ENCODE measurements at regions not wholly inside any gene's neighbourhood (a gene's known extent, or its start where the extent isn't known, plus 50 kb on each side); places are given as distances from the start of the nearest gene placed in this dataset.

GRCh38 chr6:92635553-92636153 lies 783.7 kb downstream of the EPHA7 start:
- Histone ChIP-seq H3K9ac (ENCODE audit: low read length) (no peak overlapping the region), H2AFZ (ENCODE audit: low read depth, low read length) (no peak overlapping the region), H3K36me3 (ENCODE audit: insufficient read depth, low read length) (no peaks in the 10 kb centered on the region), H3K4me2 (ENCODE audit: low read length) (no peak overlapping the region), H3K79me2 (replicated peaks; ENCODE audit: insufficient read depth, low read length) (no peaks in the 10 kb centered on the region), H3K27me3 (ENCODE audit: insufficient read depth, low read depth, low read length) (no peaks in the 10 kb centered on the region), H3F3A (ENCODE audit: insufficient read depth, low read length, poor library complexity, severe bottlenecking) (no peaks in the 10 kb centered on the region), H3K4me3 (ENCODE audit: low read length) (no peak overlapping the region), H3K9me2 (ENCODE audit: insufficient read depth, low read length) (no peaks in the 10 kb centered on the region), H3K27ac (ENCODE audit: low read length) (no peak overlapping the region), H3K9me3 (ENCODE audit: low read length) (no peaks in the 10 kb centered on the region), H4K20me1 (ENCODE audit: insufficient read depth) (no peaks in the 10 kb centered on the region)
- peak; percentile 40 for TF ChIP-seq RAD21 (conservative IDR thresholded peaks at IDR 0.05)
- peak; percentile 78 for TF ChIP-seq REST (IDR thresholded peaks at IDR 0.05; ENCODE audit: borderline replicate concordance)
- no peak for TF ChIP-seq SMC3 (conservative IDR thresholded peaks at IDR 0.05; ENCODE audit: poor library complexity)
- peak; percentile 100 for TF ChIP-seq EP300 (conservative IDR thresholded peaks at IDR 0.05; ENCODE audit: poor library complexity, severe bottlenecking)
- peak; percentile 98 for TF ChIP-seq POLR2AphosphoS5 (IDR thresholded peaks at IDR 0.05)

- H3K27ac ChIP-seq (ENCODE audit: low read length) = no peak overlapping the region
- TF ChIP-seq POLR2AphosphoS5 (IDR thresholded peaks at IDR 0.05) (no peak), EZH2 (IDR thresholded peaks at IDR 0.05; ENCODE audit: borderline replicate concordance, insufficient read depth, low read length, poor library complexity, severe bottlenecking) (no peak), EP300 (conservative IDR thresholded peaks at IDR 0.05; ENCODE audit: poor library complexity, severe bottlenecking) (no peak), CTCF (IDR thresholded peaks at IDR 0.05; ENCODE audit: poor library complexity, severe bottlenecking) (no peak), SMC3 (conservative IDR thresholded peaks at IDR 0.05; ENCODE audit: poor library complexity) (no peak), MXI1 (conservative IDR thresholded peaks at IDR 0.05; ENCODE audit: poor library complexity, severe bottlenecking) (no peak), RAD21 (conservative IDR thresholded peaks at IDR 0.05) (no peak), TAF1 (IDR thresholded peaks at IDR 0.05; ENCODE audit: low read depth) (no peak), REST (IDR thresholded peaks at IDR 0.05; ENCODE audit: borderline replicate concordance) (no peak)
- no peaks in the 10 kb centered on the region for H3K27me3 ChIP-seq (ENCODE audit: insufficient read depth, low read depth, low read length)
- no peak overlapping the region for H3K4me3 ChIP-seq (ENCODE audit: low read length)
- H3K79me2 ChIP-seq (replicated peaks; ENCODE audit: insufficient read depth, low read length) = no peaks in the 10 kb centered on the region
- no peaks in the 10 kb centered on the region for H3K9me3 ChIP-seq (ENCODE audit: low read length)
- no peak overlapping the region for H3K4me2 ChIP-seq (ENCODE audit: low read length)
- H3K36me3 ChIP-seq (ENCODE audit: insufficient read depth, low read length) = no peaks in the 10 kb centered on the region
- no peaks in the 10 kb centered on the region for H3F3A ChIP-seq (ENCODE audit: insufficient read depth, low read length, poor library complexity, severe bottlenecking)
- no peak overlapping the region for H3K9ac ChIP-seq (ENCODE audit: low read length)
- H3K9me2 ChIP-seq (ENCODE audit: insufficient read depth, low read length) = no peaks in the 10 kb centered on the region
- no peak overlapping the region for H2AFZ ChIP-seq (ENCODE audit: low read depth, low read length)
- no peaks in the 10 kb centered on the region for H4K20me1 ChIP-seq (ENCODE audit: insufficient read depth)
Observed at GRCh38 chr6:92634561-92634960, 784.8 kb downstream of the EPHA7 start.
